ENCODE measurements at regions not wholly inside any gene's neighbourhood (a gene's known extent, or its start where the extent isn't known, plus 50 kb on each side); places are given as distances from the start of the nearest gene placed in this dataset.

GRCh38 chr6:3551716-3552511 is 95.1 kb upstream of the SLC22A23 start:
- no peak for ATAC-seq
- Mint-ChIP-seq H3K36me3 (ENCODE audit: low read depth) (no peaks in the 10 kb centered on the region), H3K4me3 (no peak overlapping the region), H3K27me3 (peaks cover 9% of the 10 kb centered on the region), H3K9me3 (peaks cover 3% of the 10 kb centered on the region), H3K27ac (no peak overlapping the region), H3K4me1 (ENCODE audit: low read depth) (no peaks in the 10 kb centered on the region)
- ChIA-PET POLR2A (no interaction called here), CTCF (no interaction called here)
- intact Hi-C loops (cut with micrococcal nuclease) = no loop called here
- no peak for DNase-seq
- TF ChIP-seq CTCF (IDR thresholded peaks at IDR 0.05) = no peak

GRCh38 chr6:3549314-3549940 is 92.6 kb upstream of the SLC22A23 start:
- intact Hi-C loops (cut with micrococcal nuclease) = no loop called here
- ChIA-PET CTCF (no interaction called here), POLR2A (no interaction called here)
- Mint-ChIP-seq H3K27ac (no peak overlapping the region), H3K4me1 (ENCODE audit: low read depth) (no peaks in the 10 kb centered on the region), H3K9me3 (peaks cover 3% of the 10 kb centered on the region), H3K4me3 (no peak overlapping the region), H3K36me3 (ENCODE audit: low read depth) (no peaks in the 10 kb centered on the region), H3K27me3 (peaks cover 6% of the 10 kb centered on the region)
- DNase-seq (no peak), ATAC-seq (no peak)
- no peak for TF ChIP-seq CTCF (IDR thresholded peaks at IDR 0.05)

- H3K4me3 Mint-ChIP-seq = no peak overlapping the region
- H3K27ac Mint-ChIP-seq = no peak overlapping the region
- no peak for TF ChIP-seq CTCF (IDR thresholded peaks at IDR 0.05)
- ATAC-seq (no peak), DNase-seq (no peak)
- intact Hi-C loops (cut with micrococcal nuclease) = no loop called here
- POLR2A ChIA-PET = no interaction called here
- H3K36me3 Mint-ChIP-seq (ENCODE audit: low read depth) = no peaks in the 10 kb centered on the region
- no peaks in the 10 kb centered on the region for H3K9me3 Mint-ChIP-seq
- H3K4me1 Mint-ChIP-seq (ENCODE audit: low read depth) = no peaks in the 10 kb centered on the region
- CTCF ChIA-PET = no interaction called here
- no peaks in the 10 kb centered on the region for H3K27me3 Mint-ChIP-seq
These were observed 89.3 kb upstream of the SLC22A23 start for GRCh38 chr6:3546121-3546520.

GRCh38 chr6:3545156-3545555 is 88.3 kb upstream of the SLC22A23 start:
- no peaks in the 10 kb centered on the region for H3K9me3 Mint-ChIP-seq
- H3K27ac Mint-ChIP-seq = no peak overlapping the region
- no peaks in the 10 kb centered on the region for H3K4me1 Mint-ChIP-seq (ENCODE audit: low read depth)
- DNase-seq (no peak), ATAC-seq (no peak)
- ChIA-PET CTCF (no interaction called here), POLR2A (no interaction called here)
- intact Hi-C loops (cut with micrococcal nuclease) = no loop called here
- no peak overlapping the region for H3K4me3 Mint-ChIP-seq
- H3K27me3 Mint-ChIP-seq = no peaks in the 10 kb centered on the region
- H3K36me3 Mint-ChIP-seq (ENCODE audit: low read depth) = no peaks in the 10 kb centered on the region
- TF ChIP-seq CTCF (IDR thresholded peaks at IDR 0.05) = no peak

- H3K27me3 Mint-ChIP-seq = no peaks in the 10 kb centered on the region
These were observed 85.3 kb upstream of the SLC22A23 start for GRCh38 chr6:3542032-3542640.

More at GRCh38 chr6:3542032-3542640, 85.3 kb upstream of the SLC22A23 start:
- no peak overlapping the region for H3K27ac Mint-ChIP-seq
- CTCF ChIA-PET = no interaction called here
- no peak for ATAC-seq
- intact Hi-C loops (cut with micrococcal nuclease) = no loop called here
- no peaks in the 10 kb centered on the region for H3K9me3 Mint-ChIP-seq
- no peaks in the 10 kb centered on the region for H3K36me3 Mint-ChIP-seq (ENCODE audit: low read depth)
- no peaks in the 10 kb centered on the region for H3K4me1 Mint-ChIP-seq (ENCODE audit: low read depth)
- no peak for TF ChIP-seq CTCF (IDR thresholded peaks at IDR 0.05)
- DNase-seq = no peak
- POLR2A ChIA-PET = no interaction called here
- H3K4me3 Mint-ChIP-seq = no peak overlapping the region

Measured in activated CD8-positive, alpha-beta T cell treated with anti-CD3 and anti-CD28 coated beads for 36 hours (primary cell).